ENCODE measurements at regions not wholly inside any gene's neighbourhood (a gene's known extent, or its start where the extent isn't known, plus 50 kb on each side); places are given as distances from the start of the nearest gene placed in this dataset.
"Not testable (repeated sequence)": the region's sequence is repeated elsewhere in the genome, so short reads cannot be mapped to it uniquely, and the experiment has no call there.

- DNase-seq (ENCODE audit: low read depth): no peak
Observed at GRCh38 chr10:2790396-2791188, 276.8 kb upstream of the PFKP start.

- DNase-seq (ENCODE audit: low read depth): no peak
Observed at GRCh38 chr10:2786251-2786650, 281.1 kb upstream of the PFKP start.

GRCh38 chr10:2784766-2785165 is 282.6 kb upstream of the PFKP start:
- no peak for DNase-seq (ENCODE audit: low read depth)

- no peak for DNase-seq (ENCODE audit: low read depth)
Observed at GRCh38 chr10:2782950-2783349, 284.4 kb upstream of the PFKP start.

GRCh38 chr10:2782265-2782664 is 285.1 kb upstream of the PFKP start:
- no peak for DNase-seq (ENCODE audit: low read depth)

GRCh38 chr10:2777666-2778355 is 289.5 kb upstream of the PFKP start:
- no peak for DNase-seq (ENCODE audit: low read depth)

GRCh38 chr10:2772816-2773631 is 294.3 kb upstream of the PFKP start:
- DNase-seq (ENCODE audit: low read depth): no peak

GRCh38 chr10:2772135-2772534 is 295.2 kb upstream of the PFKP start:
- DNase-seq (ENCODE audit: low read depth): no peak

- DNase-seq (ENCODE audit: low read depth): not testable (repeated sequence)
Observed at GRCh38 chr10:2767293-2767692, 300.1 kb upstream of the PFKP start.

GRCh38 chr10:2761971-2762370 is 305.4 kb upstream of the PFKP start:
- no peak for DNase-seq (ENCODE audit: low read depth)

GRCh38 chr10:2761311-2761710 is 306.0 kb upstream of the PFKP start:
- no peak for DNase-seq (ENCODE audit: low read depth)

GRCh38 chr10:2760736-2761135 is 306.6 kb upstream of the PFKP start:
- no peak for DNase-seq (ENCODE audit: low read depth)

GRCh38 chr10:2759233-2759632 is 308.1 kb upstream of the PFKP start:
- DNase-seq (ENCODE audit: low read depth): no peak

- DNase-seq (ENCODE audit: low read depth): no peak
Observed at GRCh38 chr10:2754943-2755342, 312.4 kb upstream of the PFKP start.

GRCh38 chr10:2748287-2748686 is 319.1 kb upstream of the PFKP start:
- DNase-seq (ENCODE audit: low read depth): no peak

- no peak for DNase-seq (ENCODE audit: low read depth)
Observed at GRCh38 chr10:2746638-2747037, 320.7 kb upstream of the PFKP start.

GRCh38 chr10:2745666-2746065 is 321.7 kb upstream of the PFKP start:
- no peak for DNase-seq (ENCODE audit: low read depth)

- DNase-seq (ENCODE audit: low read depth): no peak
Observed at GRCh38 chr10:2744547-2745200, 322.7 kb upstream of the PFKP start.

GRCh38 chr10:2734603-2735002 is 332.7 kb upstream of the PFKP start:
- no peak for DNase-seq (ENCODE audit: low read depth)

- DNase-seq (ENCODE audit: low read depth): no peak
Observed at GRCh38 chr10:2733278-2733963, 333.9 kb upstream of the PFKP start.

- no peak for DNase-seq (ENCODE audit: low read depth)
Observed at GRCh38 chr10:2731940-2732339, 335.4 kb upstream of the PFKP start.

GRCh38 chr10:2729197-2729596 is 338.2 kb upstream of the PFKP start:
- no peak for DNase-seq (ENCODE audit: low read depth)

Data from CMK (cell line).